ENCODE measurements at regions not wholly inside any gene's neighbourhood (a gene's known extent, or its start where the extent isn't known, plus 50 kb on each side); places are given as distances from the start of the nearest gene placed in this dataset.

GRCh38 chr5:57549566-57549965 is 67.0 kb upstream of the ACTBL2 start:
- H3K36me3 ChIP-seq = no peaks in the 10 kb centered on the region
- no peak overlapping the region for H3K27ac ChIP-seq
- H3K4me1 ChIP-seq (ENCODE audit: insufficient read depth) = no peaks in the 10 kb centered on the region
- no peak overlapping the region for H3K4me3 ChIP-seq
- H3K27me3 ChIP-seq = no peaks in the 10 kb centered on the region
- no peaks in the 10 kb centered on the region for H3K9me3 ChIP-seq
- DNase-seq = no peak
- intact Hi-C loops (cut with DNase I) = no loop called here
- TF ChIP-seq CTCF (IDR thresholded peaks at IDR 0.05) (no peak), EP300 (IDR thresholded peaks at IDR 0.05) (no peak), POLR2A (IDR thresholded peaks at IDR 0.05) (no peak)

- WGBS, 3 donors = 37 to 59% (median 46%) methylated on average over 2 of the region's 2 CpGs
These were observed 58.2 kb upstream of the ACTBL2 start for GRCh38 chr5:57540823-57541222.

GRCh38 chr5:57539281-57539701 is 56.7 kb upstream of the ACTBL2 start:
- H3K4me1 ChIP-seq (ENCODE audit: insufficient read depth) = no peaks in the 10 kb centered on the region
- intact Hi-C loops (cut with DNase I) = no loop called here
- H3K27ac ChIP-seq = no peak overlapping the region
- no peak for DNase-seq
- no peaks in the 10 kb centered on the region for H3K9me3 ChIP-seq
- H3K36me3 ChIP-seq = no peaks in the 10 kb centered on the region
- no peaks in the 10 kb centered on the region for H3K27me3 ChIP-seq
- no peak overlapping the region for H3K4me3 ChIP-seq
- TF ChIP-seq POLR2A (IDR thresholded peaks at IDR 0.05) = no peak
- TF ChIP-seq CTCF (IDR thresholded peaks at IDR 0.05) = no peak
- TF ChIP-seq EP300 (IDR thresholded peaks at IDR 0.05) = no peak
- WGBS, 3 donors = 38 to 44% (median 40%) methylated on average over 3 of the region's 3 CpGs

More at GRCh38 chr5:57540823-57541222, 58.2 kb upstream of the ACTBL2 start:
- Histone ChIP-seq H3K4me3 (no peak overlapping the region), H3K36me3 (no peaks in the 10 kb centered on the region), H3K27ac (no peak overlapping the region), H3K9me3 (no peaks in the 10 kb centered on the region), H3K4me1 (ENCODE audit: insufficient read depth) (no peaks in the 10 kb centered on the region), H3K27me3 (no peaks in the 10 kb centered on the region)
- TF ChIP-seq CTCF (IDR thresholded peaks at IDR 0.05) (no peak), EP300 (IDR thresholded peaks at IDR 0.05) (no peak)
- DNase-seq = no peak
- intact Hi-C loops (cut with DNase I) = no loop called here

GRCh38 chr5:57538341-57538955 is 55.8 kb upstream of the ACTBL2 start:
- no peaks in the 10 kb centered on the region for H3K36me3 ChIP-seq
- no peak overlapping the region for H3K4me3 ChIP-seq
- H3K4me1 ChIP-seq (ENCODE audit: insufficient read depth) = no peaks in the 10 kb centered on the region
- no peaks in the 10 kb centered on the region for H3K27me3 ChIP-seq
- no peak overlapping the region for H3K27ac ChIP-seq
- no peak for DNase-seq
- intact Hi-C loops (cut with DNase I) = no loop called here
- no peak for TF ChIP-seq EP300 (IDR thresholded peaks at IDR 0.05)
- no peak for TF ChIP-seq CTCF (IDR thresholded peaks at IDR 0.05)
- H3K9me3 ChIP-seq = no peaks in the 10 kb centered on the region
- WGBS, 3 donors = 33 to 52% (median 45%) methylated on average over 7 of the region's 7 CpGs

Data from ovary (tissue), 7 donors.